ENCODE measurements at regions not wholly inside any gene's neighbourhood (a gene's known extent, or its start where the extent isn't known, plus 50 kb on each side); places are given as distances from the start of the nearest gene placed in this dataset.

DNA sequence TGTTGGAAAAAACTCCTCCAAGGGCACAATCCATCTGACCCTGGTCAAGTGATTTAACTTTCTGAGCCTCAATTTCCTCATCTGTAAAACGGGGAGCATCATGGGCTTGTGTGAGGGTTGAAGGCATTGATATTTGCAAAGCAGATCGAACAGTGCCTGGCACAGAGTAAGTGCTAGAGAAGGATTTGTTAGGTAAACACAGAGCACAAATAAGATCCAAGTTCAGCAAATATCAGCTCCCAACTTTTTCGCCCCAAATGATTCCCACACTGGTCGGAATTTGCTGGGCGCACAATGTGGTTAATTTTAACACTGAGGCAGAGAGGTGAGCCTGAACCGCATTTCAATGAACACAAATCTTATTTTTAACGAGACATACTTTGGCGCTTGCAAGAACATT, 76.3 kb upstream of the ATP2B2 start:
- intact Hi-C loops (cut with DNase I) = no loop called here

DNA sequence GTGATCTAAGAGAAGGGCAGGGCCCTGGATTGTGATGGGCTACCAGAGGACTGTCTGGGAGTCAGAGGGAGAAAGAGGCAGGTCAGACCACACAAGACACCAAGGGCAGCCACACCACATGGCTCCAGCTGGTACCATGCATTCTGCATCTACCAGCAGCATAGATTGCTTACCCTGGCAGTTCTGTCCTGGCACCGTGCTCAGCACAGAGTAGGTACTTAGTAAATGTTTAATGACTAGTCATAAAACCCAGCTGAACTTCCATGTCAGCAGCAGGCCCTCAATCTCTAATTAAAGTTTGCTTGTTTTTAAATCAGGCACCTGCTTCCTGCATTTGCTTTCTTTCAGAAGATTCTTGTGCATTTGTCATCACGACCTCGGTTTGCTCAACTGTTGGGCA, 77.3 kb upstream of the ATP2B2 start:
- intact Hi-C loops (cut with DNase I) = no loop called here
- no peak for DNase-seq

More for the DNA sequence above, 76.3 kb upstream of the ATP2B2 start:
- DNase-seq = no peak

DNA sequence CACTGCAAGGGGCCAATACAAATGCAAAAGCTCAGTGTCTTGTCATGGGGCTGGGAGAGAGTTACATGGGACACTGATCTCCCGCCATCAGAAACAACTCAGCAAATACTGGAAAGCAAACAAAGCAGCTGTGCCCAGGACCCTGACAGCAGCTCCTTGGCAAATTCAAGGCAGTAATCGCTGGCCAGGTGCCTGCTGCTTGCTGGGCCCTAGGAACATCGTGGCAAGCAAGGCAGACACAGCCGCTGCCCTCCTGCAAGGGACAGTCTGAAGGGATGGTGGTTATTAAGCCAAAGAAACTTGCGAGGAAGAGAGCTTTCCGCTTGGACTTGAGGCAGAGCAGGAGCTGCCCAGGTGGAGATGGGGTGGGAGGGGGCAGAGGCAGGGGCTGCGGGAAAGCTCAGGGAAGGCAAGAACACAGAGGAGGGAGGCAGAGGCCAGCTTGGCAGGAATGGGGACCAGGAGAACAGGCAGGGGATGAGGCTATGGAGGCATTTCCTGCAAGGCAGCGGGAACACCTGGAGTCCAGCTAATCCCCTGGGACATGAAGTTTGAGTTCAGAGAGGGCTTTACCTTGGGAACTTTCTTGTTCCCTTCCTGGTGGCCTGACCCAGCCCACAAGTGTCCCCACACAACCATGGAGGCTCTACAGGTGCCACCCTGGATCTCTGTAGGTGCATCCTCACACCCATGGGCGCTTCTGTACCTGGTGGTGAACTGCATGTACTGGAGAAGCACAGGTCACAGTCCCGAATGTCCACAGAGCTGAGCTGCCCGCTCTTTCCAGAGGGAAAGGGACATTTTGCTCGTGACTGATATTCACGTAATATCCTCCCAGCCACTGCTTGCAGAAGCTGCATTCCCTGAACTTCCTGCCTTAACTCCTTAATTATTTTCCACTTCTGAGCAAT, 78.7 kb upstream of the ATP2B2 start:
- DNase-seq = peak in 2 of 42 donors; percentile 17 to 31
- intact Hi-C loops (cut with DNase I) = no loop called here

DNA sequence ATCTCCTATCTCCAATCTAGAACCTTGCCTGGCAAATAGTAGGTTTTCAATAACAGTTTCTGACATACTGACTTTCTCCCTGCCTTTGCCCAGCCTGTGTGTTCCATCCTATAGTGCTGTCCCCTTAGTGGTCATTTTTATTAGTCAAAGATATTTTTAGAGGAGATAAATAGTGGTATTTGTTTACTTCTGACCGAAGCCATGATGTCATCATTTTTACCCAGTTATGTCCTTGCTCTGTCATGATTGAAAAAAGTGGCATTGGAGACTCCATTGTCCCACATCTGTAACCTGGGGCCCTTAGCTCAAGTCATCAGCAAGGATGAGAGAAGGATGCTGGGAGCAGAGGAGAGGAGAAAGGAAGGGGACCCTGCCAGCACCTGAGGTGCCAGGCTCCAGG, 80.6 kb upstream of the ATP2B2 start:
- intact Hi-C loops (cut with DNase I) = no loop called here
- DNase-seq = no peak

DNA sequence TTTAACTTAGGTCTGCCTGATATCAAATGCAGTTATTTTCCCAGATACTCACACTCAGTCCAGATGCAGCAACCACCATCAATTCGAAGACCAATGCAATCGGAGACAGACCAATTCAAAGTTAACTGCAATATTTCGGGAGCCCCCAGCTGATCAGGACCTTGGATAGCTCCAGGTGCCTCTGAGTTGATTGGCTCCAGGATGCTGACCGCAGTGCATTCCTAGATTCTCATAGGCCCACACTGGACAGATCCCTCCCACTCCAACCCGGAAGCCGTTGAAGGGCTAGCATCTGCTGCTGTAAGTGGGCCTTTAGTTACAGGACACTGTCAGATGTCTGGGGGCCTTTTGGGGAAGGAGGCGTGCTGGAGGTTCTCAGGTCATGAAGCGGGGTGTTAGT, 89.5 kb upstream of the ATP2B2 start:
- no peak for DNase-seq
- intact Hi-C loops (cut with DNase I) = no loop called here

DNA sequence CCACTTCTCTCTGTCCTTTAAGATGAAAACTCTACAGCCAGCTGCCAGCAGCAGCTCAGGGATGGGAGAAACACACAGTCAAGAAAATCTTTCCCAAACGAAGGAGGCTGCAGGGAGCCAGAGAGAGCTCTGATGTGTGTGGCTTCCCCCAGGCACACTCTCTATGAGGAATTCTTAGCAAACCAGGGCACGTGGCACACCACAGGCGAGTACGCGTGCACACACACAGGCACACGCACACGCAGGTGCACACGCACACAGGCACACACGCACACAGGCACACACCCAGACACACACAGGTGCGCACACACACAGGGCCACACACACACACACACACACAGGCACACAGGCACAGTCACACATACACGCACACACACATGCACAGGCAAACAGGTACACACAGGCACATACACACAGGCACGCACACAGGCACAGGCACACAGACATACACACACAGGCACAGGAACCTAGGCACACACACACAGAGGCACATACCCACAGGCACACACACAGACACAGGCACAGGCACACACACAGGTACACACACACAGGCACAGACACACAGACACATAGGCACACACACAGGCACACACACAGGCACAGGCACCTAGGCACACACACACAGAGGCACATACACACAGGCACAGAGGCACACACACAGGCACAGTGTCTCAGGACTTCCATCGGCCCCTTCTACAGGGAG, 91.5 kb upstream of the ATP2B2 start:
- DNase-seq = peak in 39 of 42 donors; percentile 16 to 82 (median 60)
- intact Hi-C loops (cut with DNase I) = no loop called here

DNA sequence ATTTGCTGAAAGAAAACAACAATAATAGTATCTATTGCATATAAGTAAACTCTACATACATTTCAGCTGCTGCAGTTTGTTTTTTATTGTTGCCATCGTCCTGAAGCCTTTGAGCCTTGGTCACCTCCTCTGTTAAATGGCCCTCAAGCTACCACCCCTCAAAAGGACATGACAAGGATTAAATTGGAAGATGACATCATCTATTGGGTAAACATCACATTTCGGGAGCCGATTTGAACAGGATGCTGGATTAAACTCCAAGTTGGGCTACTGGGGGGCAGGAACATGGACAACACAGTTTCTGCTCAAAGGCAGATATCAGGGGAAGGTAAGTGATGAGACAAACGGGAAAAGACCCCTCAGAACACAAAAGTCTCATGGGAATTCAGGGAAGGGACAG, 92.3 kb upstream of the ATP2B2 start:
- intact Hi-C loops (cut with DNase I) = no loop called here
- DNase-seq = no peak

DNA sequence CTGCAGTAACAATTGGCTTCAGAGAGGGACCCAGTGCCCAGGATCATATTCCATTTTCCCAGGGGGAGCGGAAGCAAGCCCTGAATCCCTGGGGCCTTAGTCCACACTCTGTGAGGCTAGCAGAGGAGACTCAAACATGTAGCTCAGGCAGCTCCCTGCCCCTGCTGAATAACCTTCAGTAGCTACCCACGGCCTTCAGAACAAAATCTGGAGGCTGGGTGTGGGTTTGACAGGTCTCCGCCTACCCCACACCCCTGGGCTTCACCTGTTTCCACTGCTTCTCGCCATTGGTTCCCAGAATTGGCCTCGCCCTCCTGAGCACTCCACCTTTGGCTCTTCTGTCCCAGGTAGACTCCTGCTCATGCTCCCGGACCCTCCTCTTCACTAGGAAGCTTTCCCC, 93.6 kb upstream of the ATP2B2 start:
- peak in 23 of 42 donors; percentile 14 to 79 (median 45) for DNase-seq
- intact Hi-C loops (cut with DNase I) = no loop called here

DNA sequence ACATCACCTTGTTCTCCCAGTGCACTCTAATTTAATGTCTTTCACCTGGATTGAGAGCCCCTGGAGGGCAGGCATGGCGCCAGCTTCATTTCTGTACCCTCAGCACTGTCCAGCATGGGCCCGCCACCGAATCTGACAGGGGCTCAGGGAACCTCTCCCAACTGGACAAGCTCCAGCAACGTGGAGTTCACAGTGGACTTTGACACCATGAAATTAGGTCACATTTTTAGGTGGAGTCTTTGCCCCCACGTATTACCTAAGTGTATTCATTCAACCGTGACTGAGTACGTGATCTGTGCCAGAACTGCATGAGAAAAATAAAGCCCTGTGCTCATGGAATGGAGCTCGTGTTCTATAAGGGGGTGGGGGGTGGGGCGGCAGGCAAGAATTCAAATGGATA, 94.1 kb upstream of the ATP2B2 start:
- intact Hi-C loops (cut with DNase I) = no loop called here
- DNase-seq = peak in 1 of 42 donors; percentile 25

DNA sequence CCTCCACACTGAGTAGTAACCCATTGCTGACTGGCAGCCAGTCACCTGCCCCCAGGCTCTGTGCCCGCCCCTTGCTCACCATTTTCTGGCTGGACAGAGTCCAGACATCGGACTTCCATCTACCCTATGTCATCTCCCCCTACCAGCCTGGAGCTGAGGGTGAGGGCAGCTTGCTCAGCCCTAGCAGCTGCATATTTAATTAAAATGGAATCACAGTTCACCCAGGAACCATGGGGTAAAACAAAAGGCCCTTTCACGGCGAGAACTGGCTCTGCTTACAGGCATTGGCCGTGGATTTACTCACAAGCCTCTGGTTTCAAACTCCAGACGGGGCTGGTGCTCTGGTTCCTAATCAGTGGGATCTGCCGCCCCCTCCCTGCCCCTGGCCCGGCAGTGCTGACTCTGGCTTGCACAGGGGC, 94.9 kb upstream of the ATP2B2 start:
- intact Hi-C loops (cut with DNase I) = no loop called here
- DNase-seq = peak in 33 of 42 donors; percentile 27 to 82 (median 56)

DNA sequence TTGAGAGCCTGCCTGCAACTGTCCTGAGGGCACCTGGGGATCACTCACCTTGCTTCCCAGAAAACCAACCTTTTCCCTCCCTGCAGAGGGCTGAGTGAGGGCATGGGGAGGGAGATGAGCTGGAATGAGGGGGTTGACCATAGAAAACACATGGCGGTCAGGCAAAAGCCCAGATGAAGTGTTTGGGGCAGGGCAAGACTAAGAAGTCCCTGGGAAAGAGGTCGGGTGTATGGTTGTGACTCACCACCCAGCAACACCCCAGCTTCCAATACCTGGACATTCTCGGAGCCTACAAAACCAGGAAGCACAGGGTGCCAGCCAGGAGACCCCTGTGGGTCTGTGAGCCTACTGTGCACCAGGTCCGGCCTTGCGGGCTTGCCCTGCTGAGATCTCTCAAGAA, 95.3 kb upstream of the ATP2B2 start:
- intact Hi-C loops (cut with DNase I) = no loop called here

DNA sequence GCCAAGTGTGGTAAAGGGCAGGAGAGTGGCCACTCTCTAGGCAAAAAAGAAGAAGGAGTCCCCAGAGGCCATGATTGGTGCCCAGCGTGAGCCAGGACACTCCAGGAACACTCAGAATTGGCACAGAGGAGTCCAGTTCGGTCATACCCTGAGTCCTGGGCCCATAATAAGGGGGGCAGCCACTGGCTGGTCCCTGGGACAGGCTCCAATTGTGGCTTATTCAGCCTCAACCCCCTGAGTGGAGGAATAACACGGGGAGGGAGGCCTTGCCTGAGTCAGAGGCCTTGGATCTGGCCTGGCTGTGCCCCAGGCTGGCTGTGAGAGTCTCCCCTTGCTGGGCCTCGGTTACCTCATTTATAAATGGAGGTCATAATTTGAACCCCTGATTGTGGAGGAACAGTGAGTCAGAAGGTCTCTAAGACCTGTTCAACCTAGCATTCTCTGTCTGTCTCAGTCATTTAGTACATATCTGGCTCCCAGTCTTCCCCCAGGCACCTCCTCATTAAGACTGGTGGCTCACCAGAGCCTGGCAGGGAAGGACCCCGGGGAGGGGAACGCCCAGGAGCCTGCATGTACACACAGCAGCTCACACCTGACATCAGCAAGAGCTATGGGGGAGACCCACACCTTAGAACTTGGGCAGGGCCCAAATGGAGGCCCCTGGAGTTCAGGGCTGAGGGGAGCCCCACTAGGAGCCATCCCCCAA, 95.9 kb upstream of the ATP2B2 start:
- DNase-seq = peak in 26 of 42 donors; percentile 7 to 85 (median 51)
- intact Hi-C loops (cut with DNase I) = no loop called here

More for the DNA sequence above, 95.3 kb upstream of the ATP2B2 start:
- DNase-seq = peak in 1 of 42 donors; percentile 44

DNA sequence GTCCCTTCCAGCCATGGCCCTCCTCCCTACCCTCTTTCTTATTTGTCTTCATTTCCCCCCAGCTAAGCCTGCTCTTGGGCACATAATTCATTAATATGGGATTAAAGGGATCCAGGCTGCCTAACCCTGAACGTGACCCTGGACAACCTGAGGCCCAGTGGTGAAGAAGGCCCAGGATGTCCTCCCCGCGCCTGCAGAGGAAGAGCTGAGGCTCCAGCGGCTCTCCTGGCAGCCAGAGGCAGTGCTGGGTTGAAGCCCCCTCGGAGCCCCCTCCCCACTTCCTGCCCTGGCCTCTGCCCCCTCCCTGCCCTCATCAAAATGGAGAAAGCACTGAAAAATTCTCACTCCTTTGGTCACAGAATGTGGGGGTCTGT, 96.5 kb upstream of the ATP2B2 start:
- no peak for DNase-seq
- intact Hi-C loops (cut with DNase I) = no loop called here

DNA sequence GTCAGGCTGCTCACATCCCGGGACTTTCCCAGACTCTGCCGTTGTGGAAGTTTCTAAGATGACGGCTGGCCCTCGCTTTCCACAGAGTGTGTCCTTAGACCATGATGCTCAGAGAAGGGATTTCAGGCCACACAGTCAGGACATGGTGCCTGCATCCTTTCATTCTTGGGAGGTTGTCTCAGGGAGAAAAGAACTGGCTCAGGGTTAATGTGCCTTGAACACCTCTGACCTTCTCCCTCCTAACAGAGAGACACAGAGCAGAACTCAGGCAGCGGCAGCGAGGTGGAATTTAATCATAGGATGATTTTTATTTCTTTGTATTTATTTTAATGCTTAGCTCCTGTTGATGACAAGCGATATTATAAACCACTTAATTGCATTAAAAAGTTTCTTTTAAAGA, 96.9 kb upstream of the ATP2B2 start:
- intact Hi-C loops (cut with DNase I) = no loop called here
- no peak for DNase-seq

DNA sequence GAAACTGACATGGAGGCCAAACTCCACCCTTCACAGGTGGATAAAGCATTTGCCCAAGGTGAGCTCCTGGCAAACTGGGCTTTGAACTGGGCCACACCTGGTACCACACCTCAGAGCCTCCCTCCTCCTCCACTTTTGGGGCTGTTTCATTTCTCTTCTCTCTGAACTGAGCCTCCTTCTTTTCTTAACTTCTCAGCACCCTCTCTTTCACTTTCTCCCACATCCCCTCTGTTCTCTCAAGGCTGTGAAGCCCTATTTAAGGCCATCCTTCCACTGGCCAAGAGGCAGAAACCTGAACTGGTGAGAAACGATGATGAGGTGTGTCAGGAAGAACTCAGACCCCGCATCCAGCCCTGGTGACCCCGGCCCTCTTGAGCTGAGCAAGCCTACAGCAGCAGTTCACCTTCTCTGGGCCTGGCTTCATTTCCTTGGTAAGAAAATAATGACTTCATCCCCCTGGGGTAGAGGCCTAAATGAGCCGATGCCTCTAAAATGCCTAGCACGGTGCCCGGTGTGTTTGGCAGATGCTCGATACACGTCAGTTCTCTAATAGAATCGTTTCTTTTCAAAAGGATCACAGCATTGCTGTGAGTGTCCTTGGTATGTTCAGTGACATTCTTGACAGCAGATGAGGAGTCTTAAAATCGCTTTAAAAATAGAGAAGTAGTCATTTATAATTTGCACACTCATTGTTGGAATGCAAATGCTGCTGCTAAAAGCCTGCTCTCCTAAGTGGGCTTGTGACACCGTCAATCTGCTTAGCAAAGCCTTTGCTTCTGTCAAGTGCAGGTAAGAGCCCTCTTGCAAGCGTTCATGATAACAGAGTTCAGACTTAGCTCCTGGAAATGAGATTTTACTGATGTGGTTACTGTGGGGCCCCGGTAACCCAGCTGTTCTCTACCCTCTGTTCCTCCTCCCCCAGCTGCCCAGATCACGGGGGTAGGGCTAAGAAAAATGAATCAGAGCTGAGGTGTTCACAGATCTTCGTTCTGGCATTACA, 97.7 kb upstream of the ATP2B2 start:
- intact Hi-C loops (cut with DNase I) = no loop called here
- peak; percentile 14 to 86 (median 64) for DNase-seq

DNA sequence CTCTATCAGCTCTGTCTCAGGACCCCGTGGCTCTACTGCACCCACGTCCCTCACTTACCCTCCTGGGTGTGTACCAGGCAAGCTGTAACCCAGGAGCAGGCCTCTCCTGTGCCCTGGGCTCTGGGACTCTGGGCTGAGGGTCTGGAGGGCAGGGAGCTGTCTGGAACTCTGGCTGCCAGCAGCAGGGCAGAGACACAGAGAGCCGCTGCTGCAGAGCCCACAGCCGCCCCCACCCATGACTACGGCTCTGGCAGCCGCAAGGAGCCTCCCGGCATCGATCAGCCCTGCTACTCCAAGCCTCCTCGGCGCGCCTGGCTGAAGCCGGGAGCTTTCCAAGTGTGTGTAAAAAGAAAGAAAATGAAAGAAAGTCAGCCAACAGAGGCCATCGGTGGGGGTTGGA, 103.7 kb upstream of the ATP2B2 start:
- intact Hi-C loops (cut with DNase I) = no loop called here
- DNase-seq = peak in 39 of 42 donors; percentile 26 to 85 (median 56)

DNA sequence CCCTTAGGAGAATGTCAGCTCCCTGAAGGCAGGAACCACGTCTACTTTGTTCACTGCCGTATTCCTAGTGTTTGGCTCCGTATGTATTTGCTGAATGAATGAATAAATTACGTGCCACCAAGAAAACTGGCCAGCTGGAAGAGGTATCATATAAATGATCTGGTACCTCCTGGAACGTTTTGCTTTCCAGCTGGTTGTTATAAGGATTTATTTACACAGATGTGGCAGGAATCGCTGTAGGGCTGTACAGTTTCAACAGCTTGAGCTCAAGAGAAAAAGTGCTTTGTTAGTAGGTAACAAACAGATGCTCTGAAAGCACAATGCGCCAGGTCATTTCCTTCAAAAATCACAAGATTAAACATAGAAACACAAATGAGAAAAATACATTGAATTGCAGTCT, 108.8 kb upstream of the ATP2B2 start:
- DNase-seq = no peak
- intact Hi-C loops (cut with DNase I) = no loop called here

DNA sequence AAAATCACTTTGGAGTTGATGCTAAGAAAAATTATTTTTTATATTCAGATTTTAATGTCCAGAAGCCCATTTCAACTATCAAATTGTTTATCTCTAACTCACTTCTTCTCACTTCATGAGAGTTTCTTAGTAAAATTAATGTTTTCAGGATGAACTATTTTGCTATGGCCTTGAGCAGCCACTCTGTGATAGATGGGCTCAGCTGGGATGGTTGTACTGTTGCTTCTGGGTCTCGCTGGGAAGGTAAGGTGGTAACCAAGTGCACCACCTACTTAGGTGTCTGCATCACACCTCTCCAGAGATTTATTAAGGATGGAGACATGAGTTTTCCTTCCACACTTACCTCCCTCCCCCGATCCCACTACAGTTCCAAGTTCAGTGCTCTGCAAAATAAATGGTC, 110.3 kb upstream of the ATP2B2 start:
- DNase-seq = no peak
- intact Hi-C loops (cut with DNase I) = no loop called here

DNA sequence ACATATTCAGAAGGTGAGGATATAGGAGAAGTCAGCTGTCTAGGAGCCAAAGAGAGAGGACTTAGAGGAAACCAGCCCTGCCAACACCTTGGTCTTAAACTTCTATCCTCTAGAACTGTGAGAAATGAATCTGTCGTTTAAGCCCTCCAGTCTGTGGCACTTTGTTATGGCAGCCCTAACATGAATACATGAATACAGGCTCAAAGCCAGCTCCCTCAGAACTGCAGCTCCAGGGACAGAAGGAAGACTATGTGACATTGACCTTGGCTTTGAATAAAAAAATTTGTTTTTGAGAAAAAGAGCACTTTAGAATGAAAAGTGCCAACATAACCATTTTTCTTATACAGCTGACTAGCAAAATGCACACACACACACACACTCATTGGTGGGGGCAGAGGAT, 110.9 kb upstream of the ATP2B2 start:
- DNase-seq = no peak
- intact Hi-C loops (cut with DNase I) = no loop called here

Data from head of caudate nucleus (tissue), 42 donors.